Glutamatergic neuron (in vitro differentiated cells): ENCODE measurements at regions not wholly inside any gene's neighbourhood (a gene's known extent, or its start where the extent isn't known, plus 50 kb on each side); places are given as distances from the start of the nearest gene placed in this dataset.

Experiments
- DNase-seq: peaks from one replicate; pipeline ENCODE4 v3.0.0; 2022
- H3K27ac Mint-ChIP-seq: one replicate; pipeline ENCODE4 v1.8.0; 2020; ENCODE audit warnings: mild to moderate bottlenecking, mixed read lengths, inconsistent platforms; ENCODE audit not compliant: unreplicated experiment
- H3K27me3 Mint-ChIP-seq: one replicate; pipeline ENCODE4 v1.8.0; 2020; ENCODE audit warnings: mild to moderate bottlenecking, moderate library complexity, mixed read lengths, inconsistent platforms; ENCODE audit not compliant: unreplicated experiment
- H3K36me3 Mint-ChIP-seq: one replicate; pipeline ENCODE4 v1.8.0; 2020; ENCODE audit warnings: mild to moderate bottlenecking, mixed read lengths, inconsistent platforms; ENCODE audit not compliant: unreplicated experiment
- H3K4me1 Mint-ChIP-seq: one replicate; pipeline ENCODE4 v1.8.0; 2020; ENCODE audit warnings: mild to moderate bottlenecking, low read depth, mixed read lengths, inconsistent platforms; ENCODE audit not compliant: unreplicated experiment
- H3K4me3 Mint-ChIP-seq: one replicate; pipeline ENCODE4 v1.8.0; 2020; ENCODE audit warnings: mild to moderate bottlenecking, mixed read lengths, inconsistent platforms; ENCODE audit not compliant: unreplicated experiment
- H3K9me3 Mint-ChIP-seq: one replicate; pipeline ENCODE4 v1.8.0; 2020; ENCODE audit warnings: mild to moderate bottlenecking, moderate library complexity, mixed read lengths, inconsistent platforms; ENCODE audit not compliant: unreplicated experiment
- CTCF ChIP-seq: fragments of 200-600 bp; sonication (generic); IDR thresholded peaks from one replicate; pipeline ENCODE4 v1.5.0; 2021; ENCODE audit not compliant: partially characterized antibody, unreplicated experiment

GRCh38 chr2:59449274-59449673 lies 1104.2 kb downstream of the BCL11A start:
- Mint-ChIP-seq H3K9me3 (no peaks in the 10 kb centered on the region), H3K27me3 (no peaks in the 10 kb centered on the region), H3K36me3 (no peaks in the 10 kb centered on the region), H3K4me1 (no peaks in the 10 kb centered on the region), H3K27ac (no peak overlapping the region), H3K4me3 (no peak overlapping the region)
- TF ChIP-seq CTCF: no peak
- no peak for DNase-seq

- no peak overlapping the region for H3K4me3 Mint-ChIP-seq
- H3K36me3 Mint-ChIP-seq: no peaks in the 10 kb centered on the region
- no peak for DNase-seq
- TF ChIP-seq CTCF: no peak
- no peaks in the 10 kb centered on the region for H3K27me3 Mint-ChIP-seq
- no peaks in the 10 kb centered on the region for H3K4me1 Mint-ChIP-seq
- no peaks in the 10 kb centered on the region for H3K9me3 Mint-ChIP-seq
- no peak overlapping the region for H3K27ac Mint-ChIP-seq
Observed at GRCh38 chr2:59440491-59440890, 1113.0 kb downstream of the BCL11A start.

- Mint-ChIP-seq H3K36me3 (no peaks in the 10 kb centered on the region), H3K4me3 (no peak overlapping the region), H3K4me1 (no peaks in the 10 kb centered on the region), H3K27me3 (no peaks in the 10 kb centered on the region), H3K9me3 (peaks cover 2% of the 10 kb centered on the region), H3K27ac (no peak overlapping the region)
- TF ChIP-seq CTCF: no peak
- no peak for DNase-seq
Observed at GRCh38 chr2:59435635-59436034, 1117.8 kb downstream of the BCL11A start.

GRCh38 chr2:59428940-59429339 lies 1124.5 kb downstream of the BCL11A start:
- no peaks in the 10 kb centered on the region for H3K4me1 Mint-ChIP-seq
- H3K27me3 Mint-ChIP-seq: peaks cover 3% of the 10 kb centered on the region
- no peak overlapping the region for H3K27ac Mint-ChIP-seq
- DNase-seq: no peak
- no peak overlapping the region for H3K4me3 Mint-ChIP-seq
- peaks cover 4% of the 10 kb centered on the region for H3K9me3 Mint-ChIP-seq
- no peaks in the 10 kb centered on the region for H3K36me3 Mint-ChIP-seq
- no peak for TF ChIP-seq CTCF

- Mint-ChIP-seq H3K27ac (no peak overlapping the region), H3K36me3 (no peaks in the 10 kb centered on the region), H3K4me1 (no peaks in the 10 kb centered on the region), H3K27me3 (peaks cover 3% of the 10 kb centered on the region), H3K9me3 (peaks cover 4% of the 10 kb centered on the region), H3K4me3 (no peak overlapping the region)
- DNase-seq: no peak
- no peak for TF ChIP-seq CTCF
Observed at GRCh38 chr2:59427980-59428379, 1125.5 kb downstream of the BCL11A start.
